Retinal pigment epithelial cell (primary cell): ENCODE measurements at regions not wholly inside any gene's neighbourhood (a gene's known extent, or its start where the extent isn't known, plus 50 kb on each side); places are given as distances from the start of the nearest gene placed in this dataset.

Source experiments
- DNase-seq: peaks from one replicate; pipeline ENCODE4 v3.0.0-alpha.2; 2010; ENCODE audit warnings: low read depth
- H3K4me3 ChIP-seq: 2 replicates; pipeline ENCODE4 v1.5.1; 2011; ENCODE audit warnings: mild to moderate bottlenecking, low read length, control low read depth, moderate library complexity
- CTCF ChIP-seq: conservative IDR thresholded peaks from 2 replicates; pipeline ENCODE4 v1.5.1; 2011; ENCODE audit warnings: low read depth, low read length, control low read depth, inconsistent platforms

- DNase-seq = no peak
- TF ChIP-seq CTCF = no peak
- H3K4me3 ChIP-seq = no peak overlapping the region
Measured at GRCh38 chr18:29060349-29060748, 883.4 kb upstream of the CDH2 start.

GRCh38 chr18:29057703-29058102 lies 880.8 kb upstream of the CDH2 start:
- no peak overlapping the region for H3K4me3 ChIP-seq
- no peak for DNase-seq
- no peak for TF ChIP-seq CTCF

GRCh38 chr18:29056800-29057199 lies 879.9 kb upstream of the CDH2 start:
- no peak for DNase-seq
- no peak overlapping the region for H3K4me3 ChIP-seq
- TF ChIP-seq CTCF = no peak

DNA sequence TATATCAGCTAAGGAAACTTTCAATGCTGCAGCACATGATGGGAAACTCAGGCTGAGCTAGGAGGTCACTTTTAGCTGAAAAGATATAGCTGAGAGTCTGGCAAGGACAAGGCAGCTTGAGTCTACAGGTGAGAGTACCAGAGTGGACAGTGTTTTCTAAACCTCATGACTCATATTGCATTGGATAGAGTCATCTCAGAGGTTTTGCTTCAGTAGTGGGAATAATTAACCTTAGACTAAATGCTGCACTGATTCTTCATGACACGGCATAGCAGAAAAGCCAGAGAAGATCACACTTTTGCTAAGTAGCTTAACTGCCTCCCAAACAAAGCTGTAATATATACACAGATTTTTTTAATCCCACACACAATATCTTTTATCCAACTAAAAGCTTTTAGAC lies 865.0 kb upstream of the CDH2 start:
- no peak overlapping the region for H3K4me3 ChIP-seq
- DNase-seq = peak; percentile 28
- TF ChIP-seq CTCF = no peak

DNA sequence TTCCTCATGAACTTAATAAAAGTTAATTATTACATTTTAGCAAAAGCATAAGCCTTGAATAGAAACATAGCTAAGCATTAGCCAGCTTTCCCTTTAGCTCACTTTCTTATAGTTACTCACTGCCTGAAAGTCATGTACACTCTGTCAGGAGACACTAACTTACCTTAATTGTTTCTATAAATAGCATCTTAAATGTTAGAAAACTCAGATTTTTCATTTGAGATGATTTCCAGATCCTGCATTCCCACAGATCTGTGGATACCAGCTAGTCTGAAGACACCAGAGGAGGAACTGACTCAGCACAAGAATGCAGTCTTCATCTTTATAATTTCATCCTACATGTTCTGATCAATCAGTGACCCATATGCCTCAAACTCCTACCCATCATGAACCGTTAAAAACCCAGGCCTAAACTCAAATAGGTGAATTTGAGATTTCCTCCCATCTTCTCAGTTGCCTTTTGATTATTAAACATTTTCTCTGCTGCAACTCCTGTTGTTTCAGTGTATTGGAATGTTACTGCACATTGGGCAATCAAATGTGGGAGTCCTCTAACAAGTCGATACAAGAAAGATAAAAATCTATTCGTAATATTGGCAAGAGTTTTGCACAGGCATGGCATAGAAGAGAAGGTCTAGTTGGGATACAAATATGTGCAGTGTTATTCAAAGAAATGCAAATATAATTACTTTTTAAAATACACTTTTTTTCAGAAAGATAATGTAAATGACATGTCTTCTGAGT lies 857.4 kb upstream of the CDH2 start:
- H3K4me3 ChIP-seq = no peak overlapping the region
- no peak for TF ChIP-seq CTCF
- DNase-seq = no peak

DNA sequence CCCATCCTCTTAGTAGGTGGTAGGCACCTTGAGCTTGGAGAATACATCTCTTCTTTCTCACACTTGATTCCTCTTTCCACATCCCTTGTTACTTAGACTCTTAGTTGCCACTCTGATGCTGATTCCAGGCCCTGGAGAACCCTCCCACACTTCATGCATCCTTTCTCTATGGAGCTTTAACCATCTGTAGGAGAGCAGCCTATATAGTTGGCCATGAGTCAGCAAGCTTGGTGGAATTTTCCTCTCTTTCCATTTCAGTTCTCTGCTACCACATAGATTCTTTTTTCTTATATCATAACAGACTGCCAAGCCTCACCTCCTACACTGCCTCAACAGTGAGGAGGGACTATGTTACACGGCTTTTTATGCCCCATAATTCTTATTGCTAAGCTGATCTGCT lies 851.6 kb upstream of the CDH2 start:
- DNase-seq = no peak
- TF ChIP-seq CTCF = no peak

DNA sequence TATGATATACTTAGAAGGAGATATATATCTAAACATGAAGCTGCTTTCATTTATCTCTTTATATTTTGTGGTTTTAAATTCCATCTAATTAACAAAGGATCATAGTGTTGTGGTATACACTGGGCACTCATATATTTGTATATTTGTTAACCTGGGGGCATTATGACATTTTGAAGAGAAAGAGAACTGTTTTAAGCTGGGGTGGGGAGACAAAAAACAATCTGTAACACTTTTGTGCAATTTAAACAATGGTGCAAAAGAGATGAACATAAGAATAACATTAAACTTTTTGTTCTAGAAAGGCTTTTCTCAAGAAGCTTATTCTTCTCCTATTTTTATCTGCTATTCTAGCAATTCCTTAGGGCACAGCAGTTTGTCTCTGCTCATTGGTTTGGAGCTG lies 842.0 kb upstream of the CDH2 start:
- no peak for DNase-seq
- H3K4me3 ChIP-seq = no peak overlapping the region

More for the DNA sequence above, 851.6 kb upstream of the CDH2 start:
- H3K4me3 ChIP-seq = no peak overlapping the region

More for the DNA sequence above, 842.0 kb upstream of the CDH2 start:
- no peak for TF ChIP-seq CTCF
